BJ (cell line): ENCODE measurements at regions not wholly inside any gene's neighbourhood (a gene's known extent, or its start where the extent isn't known, plus 50 kb on each side); places are given as distances from the start of the nearest gene placed in this dataset.

Experiments used
- CTCF ChIA-PET: fragments of 350-600 bp; formaldehyde crosslinking; extraction: SDS; loops from one replicate; lab custom pipeline; 2021; ENCODE audit warnings: antibody characterized with exemption, inconsistent platforms; lab: Yijun Ruan, JAX
- POLR2A ChIA-PET: fragments of 300-600 bp; sonication (Branson Sonifier 250); formaldehyde crosslinking; extraction: SDS; loops from one replicate; lab custom pipeline; 2021; ENCODE audit warnings: antibody characterized with exemption; lab: Charles Lee
- DNase-seq: peaks from one replicate; pipeline ENCODE4 v3.0.0-alpha.2; 2011; ENCODE audit warnings: low read depth
- H3K27me3 ChIP-seq: 2 replicates; pipeline ENCODE4 v1.6.0; 2011; ENCODE audit warnings: low read length; ENCODE audit not compliant: control insufficient read depth, insufficient read depth
- H3K36me3 ChIP-seq: 2 replicates; pipeline ENCODE4 v1.5.1; 2011; ENCODE audit warnings: low read length; ENCODE audit not compliant: control insufficient read depth, insufficient read depth
- H3K4me3 ChIP-seq: 2 replicates; pipeline ENCODE4 v1.5.1; 2011; ENCODE audit warnings: low read depth, mild to moderate bottlenecking, control low read depth, low read length
- CTCF ChIP-seq: IDR thresholded peaks from 2 replicates; pipeline ENCODE4 v1.5.1; 2011; ENCODE audit warnings: low read depth, mild to moderate bottlenecking, control low read depth, inconsistent platforms, low read length, moderate library complexity; ENCODE audit not compliant: insufficient read depth

GRCh38 chr6:140970485-140970884 is 1162.2 kb upstream of the GJE1 start:
- no peaks in the 10 kb centered on the region for H3K36me3 ChIP-seq
- DNase-seq: peak; percentile 75
- CTCF ChIA-PET: interaction anchor here (1.1 kb wide), 1 partner anchor 9 kb away, joined by 3 read pairs; no protein-coding TSS in a partner anchor
- no peak overlapping the region for H3K4me3 ChIP-seq
- TF ChIP-seq CTCF: no peak
- POLR2A ChIA-PET: no interaction called here
- no peaks in the 10 kb centered on the region for H3K27me3 ChIP-seq

DNA sequence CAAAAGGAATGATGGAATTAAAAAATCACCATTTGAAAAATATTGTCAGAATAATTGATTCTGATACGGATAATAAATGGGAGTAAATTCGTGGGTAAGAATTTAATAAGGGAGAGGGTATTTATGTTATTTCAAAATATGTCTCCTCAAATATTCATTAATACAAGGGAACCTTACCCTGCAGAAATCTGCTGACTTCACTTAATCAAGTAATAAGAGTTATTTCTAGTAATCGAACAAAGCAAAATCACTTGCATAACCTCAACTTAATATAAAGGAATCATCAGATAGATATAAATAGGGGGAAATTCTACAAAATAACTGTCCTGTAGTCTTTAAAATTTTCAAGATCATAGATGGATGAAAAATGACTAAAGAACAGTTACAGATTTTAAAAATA is 1164.7 kb upstream of the GJE1 start:
- TF ChIP-seq CTCF: no peak
- Histone ChIP-seq H3K4me3 (no peak overlapping the region), H3K27me3 (no peaks in the 10 kb centered on the region), H3K36me3 (no peaks in the 10 kb centered on the region)
- no peak for DNase-seq
- ChIA-PET POLR2A (no interaction called here), CTCF (no interaction called here)

DNA sequence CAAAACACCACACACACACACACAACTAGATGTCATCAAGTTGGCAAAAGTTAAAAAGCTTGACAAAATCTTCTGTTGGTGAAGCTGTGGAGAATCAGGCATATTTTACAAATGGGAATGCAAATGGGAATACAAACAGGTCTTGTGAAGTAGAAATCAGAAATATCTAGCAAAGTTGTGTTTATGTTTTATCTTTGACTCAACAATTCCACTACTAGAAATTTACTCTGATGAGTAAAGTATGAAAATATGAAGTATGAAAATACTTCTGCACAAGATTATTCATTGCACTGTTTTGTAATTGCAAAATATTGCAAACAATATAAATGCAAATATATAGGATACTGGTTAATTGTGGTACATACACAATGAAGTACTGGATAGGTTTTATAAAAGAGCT is 1166.0 kb upstream of the GJE1 start:
- ChIA-PET POLR2A (no interaction called here), CTCF (no interaction called here)
- H3K4me3 ChIP-seq: no peak overlapping the region
- no peaks in the 10 kb centered on the region for H3K27me3 ChIP-seq
- no peak for DNase-seq
- no peak for TF ChIP-seq CTCF
- no peaks in the 10 kb centered on the region for H3K36me3 ChIP-seq

DNA sequence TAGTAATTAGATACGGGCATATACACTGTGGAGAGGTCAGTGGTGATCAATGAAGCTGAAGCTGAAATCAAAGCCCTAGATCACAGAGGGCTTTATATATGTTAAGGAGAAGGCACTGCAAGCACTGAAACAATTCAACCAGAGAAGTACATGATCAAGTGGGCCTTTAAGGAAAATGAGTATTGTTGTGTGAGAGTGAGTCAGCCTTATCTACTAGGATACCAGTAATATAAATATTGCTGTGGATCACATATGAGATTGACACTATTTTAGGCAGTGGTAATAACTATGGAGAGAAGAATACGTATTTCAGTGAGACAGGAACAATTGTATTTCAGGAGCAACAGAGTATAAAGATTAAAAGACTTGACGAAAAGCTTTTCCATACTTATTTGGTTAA is 1172.2 kb upstream of the GJE1 start:
- DNase-seq: no peak
- H3K4me3 ChIP-seq: no peak overlapping the region
- no peaks in the 10 kb centered on the region for H3K36me3 ChIP-seq
- H3K27me3 ChIP-seq: no peaks in the 10 kb centered on the region
- CTCF ChIA-PET: interaction anchor here (0.6 kb wide), 1 partner anchor 753 kb away, joined by 3 read pairs; no protein-coding TSS in a partner anchor
- TF ChIP-seq CTCF: no peak
- POLR2A ChIA-PET: no interaction called here

- TF ChIP-seq CTCF: no peak
- H3K4me3 ChIP-seq: no peak overlapping the region
- CTCF ChIA-PET: no interaction called here
Observed at GRCh38 chr6:140957386-140957785, 1175.3 kb upstream of the GJE1 start.

More at GRCh38 chr6:140957386-140957785, 1175.3 kb upstream of the GJE1 start:
- Histone ChIP-seq H3K27me3 (no peaks in the 10 kb centered on the region), H3K36me3 (no peaks in the 10 kb centered on the region)
- POLR2A ChIA-PET: no interaction called here
- no peak for DNase-seq
